ENCODE measurements at regions not wholly inside any gene's neighbourhood (a gene's known extent, or its start where the extent isn't known, plus 50 kb on each side); places are given as distances from the start of the nearest gene placed in this dataset.
"Not testable (repeated sequence)": the region's sequence is repeated elsewhere in the genome, so short reads cannot be mapped to it uniquely, and the experiment has no call there.

- DNase-seq (ENCODE audit: low spot score), result no peak
Measured at GRCh38 chr5:86671536-86671935, 53.8 kb downstream of the COX7C start.

GRCh38 chr5:86674069-86674468 lies 56.3 kb downstream of the COX7C start:
- DNase-seq (ENCODE audit: low spot score), result no peak

GRCh38 chr5:86675311-86675710 lies 57.6 kb downstream of the COX7C start:
- no peak for DNase-seq (ENCODE audit: low spot score)

- peak; percentile 21 for DNase-seq (ENCODE audit: low spot score)
Measured at GRCh38 chr5:86679529-86679928, 61.8 kb downstream of the COX7C start.

- DNase-seq (ENCODE audit: low spot score), result no peak
Measured at GRCh38 chr5:86679949-86680348, 62.2 kb downstream of the COX7C start.

- no peak for DNase-seq (ENCODE audit: low spot score)
Measured at GRCh38 chr5:86684222-86684621, 66.5 kb downstream of the COX7C start.

- no peak for DNase-seq (ENCODE audit: low spot score)
Measured at GRCh38 chr5:86686046-86686445, 68.3 kb downstream of the COX7C start.

- no peak for DNase-seq (ENCODE audit: low spot score)
Measured at GRCh38 chr5:86688406-86688805, 70.7 kb downstream of the COX7C start.

- no peak for DNase-seq (ENCODE audit: low spot score)
Measured at GRCh38 chr5:86689103-86689729, 71.5 kb downstream of the COX7C start.

- DNase-seq (ENCODE audit: low spot score), result no peak
Measured at GRCh38 chr5:86709157-86709881, 91.6 kb downstream of the COX7C start.

GRCh38 chr5:86716121-86716520 lies 98.4 kb downstream of the COX7C start:
- DNase-seq (ENCODE audit: low spot score), result no peak

GRCh38 chr5:86731319-86732117 lies 113.8 kb downstream of the COX7C start:
- not testable (repeated sequence) for DNase-seq (ENCODE audit: low spot score)

- no peak for DNase-seq (ENCODE audit: low spot score)
Measured at GRCh38 chr5:86735370-86735769, 117.6 kb downstream of the COX7C start.

- no peak for DNase-seq (ENCODE audit: low spot score)
Measured at GRCh38 chr5:86737579-86737978, 119.8 kb downstream of the COX7C start.

- DNase-seq (ENCODE audit: low spot score), result no peak
Measured at GRCh38 chr5:86748538-86749105, 130.9 kb downstream of the COX7C start.

- no peak for DNase-seq (ENCODE audit: low spot score)
Measured at GRCh38 chr5:86749841-86750240, 132.1 kb downstream of the COX7C start.

GRCh38 chr5:86756839-86757238 lies 139.1 kb downstream of the COX7C start:
- DNase-seq (ENCODE audit: low spot score), result no peak

GRCh38 chr5:86757824-86758223 lies 140.1 kb downstream of the COX7C start:
- DNase-seq (ENCODE audit: low spot score), result no peak

GRCh38 chr5:86760661-86761060 lies 142.9 kb downstream of the COX7C start:
- no peak for DNase-seq (ENCODE audit: low spot score)

GRCh38 chr5:86763929-86764328 lies 146.2 kb downstream of the COX7C start:
- no peak for DNase-seq (ENCODE audit: low spot score)

GRCh38 chr5:86765778-86766502 lies 148.2 kb downstream of the COX7C start:
- DNase-seq (ENCODE audit: low spot score), result no peak

- DNase-seq (ENCODE audit: low spot score), result no peak
Measured at GRCh38 chr5:86768699-86769202, 151.0 kb downstream of the COX7C start.
